ENCODE measurements at regions not wholly inside any gene's neighbourhood (a gene's known extent, or its start where the extent isn't known, plus 50 kb on each side); places are given as distances from the start of the nearest gene placed in this dataset.

DNA sequence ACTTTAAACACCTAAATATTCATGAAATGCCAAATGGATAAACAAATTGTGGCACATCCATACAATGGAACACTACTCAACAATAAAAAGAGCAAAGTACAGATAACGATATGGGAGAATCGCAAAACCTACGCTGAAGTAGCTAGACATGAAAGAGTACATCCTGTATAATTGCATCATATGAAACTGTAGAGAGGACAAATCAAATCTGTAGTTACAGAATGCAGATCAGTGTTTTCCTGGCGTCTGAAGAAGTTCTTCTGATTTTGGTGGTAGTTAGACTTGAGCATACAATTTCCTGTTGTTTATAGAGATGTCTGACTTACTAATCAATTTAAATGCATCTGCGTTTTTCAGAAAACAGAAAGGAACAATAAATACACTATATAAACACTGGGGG, 394.4 kb downstream of the SOCS6 start:
- TF ChIP-seq, protein P1, sequence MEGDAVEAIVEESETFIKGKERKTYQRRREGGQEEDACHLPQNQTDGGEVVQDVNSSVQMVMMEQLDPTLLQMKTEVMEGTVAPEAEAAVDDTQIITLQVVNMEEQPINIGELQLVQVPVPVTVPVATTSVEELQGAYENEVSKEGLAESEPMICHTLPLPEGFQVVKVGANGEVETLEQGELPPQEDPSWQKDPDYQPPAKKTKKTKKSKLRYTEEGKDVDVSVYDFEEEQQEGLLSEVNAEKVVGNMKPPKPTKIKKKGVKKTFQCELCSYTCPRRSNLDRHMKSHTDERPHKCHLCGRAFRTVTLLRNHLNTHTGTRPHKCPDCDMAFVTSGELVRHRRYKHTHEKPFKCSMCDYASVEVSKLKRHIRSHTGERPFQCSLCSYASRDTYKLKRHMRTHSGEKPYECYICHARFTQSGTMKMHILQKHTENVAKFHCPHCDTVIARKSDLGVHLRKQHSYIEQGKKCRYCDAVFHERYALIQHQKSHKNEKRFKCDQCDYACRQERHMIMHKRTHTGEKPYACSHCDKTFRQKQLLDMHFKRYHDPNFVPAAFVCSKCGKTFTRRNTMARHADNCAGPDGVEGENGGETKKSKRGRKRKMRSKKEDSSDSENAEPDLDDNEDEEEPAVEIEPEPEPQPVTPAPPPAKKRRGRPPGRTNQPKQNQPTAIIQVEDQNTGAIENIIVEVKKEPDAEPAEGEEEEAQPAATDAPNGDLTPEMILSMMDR (IDR thresholded peaks at IDR 0.05) = no peak
- TF ChIP-seq EZH2 (IDR thresholded peaks at IDR 0.05) = no peak
- no peak for TF ChIP-seq EZH2phosphoT487 (IDR thresholded peaks at IDR 0.05)
